Neutrophil (primary cell): ENCODE measurements at regions not wholly inside any gene's neighbourhood (a gene's known extent, or its start where the extent isn't known, plus 50 kb on each side); places are given as distances from the start of the nearest gene placed in this dataset.

Source experiments
- H3K27ac ChIP-seq: fragments of 200-600 bp; sonication (generic); 2 replicates; pipeline ENCODE4 v1.5.1; 2016; ENCODE audit warnings: mild to moderate bottlenecking, moderate library complexity
- H3K27me3 ChIP-seq: fragments of 200-600 bp; sonication (generic); 2 replicates; pipeline ENCODE4 v1.6.0; 2016; ENCODE audit warnings: mild to moderate bottlenecking
- H3K36me3 ChIP-seq: fragments of 200-600 bp; sonication (generic); 2 replicates; pipeline ENCODE4 v1.5.1; 2017
- H3K4me1 ChIP-seq, 2 experiments: fragments of 200-600 bp in 1 of 2; sonication (generic) in 1 of 2; 1 replicate in 1 of 2; 2 replicates in 1 of 2; pipeline versions ENCODE4 v1.5.1 to v1.6.1; 2013 to 2016; ENCODE audit warnings: low read depth in 1 of 2, low read length in 1 of 2, mild to moderate bottlenecking in 1 of 2, moderate library complexity in 1 of 2; ENCODE audit not compliant: control insufficient read depth in 1 of 2, insufficient read depth in 1 of 2
- H3K4me3 ChIP-seq, 2 experiments: fragments of 200-600 bp in 1 of 2; sonication (generic) in 1 of 2; 1 replicate in 1 of 2; 2 replicates in 1 of 2; pipeline ENCODE4 v1.5.1; 2013 to 2016; ENCODE audit warnings: low read depth in 1 of 2, low read length in 1 of 2, mild to moderate bottlenecking in 1 of 2, moderate library complexity in 1 of 2
- H3K9me3 ChIP-seq: fragments of 200-600 bp; sonication (generic); 2 replicates; pipeline ENCODE4 v1.5.1; 2016
- TF ChIP-seq, protein P1 (sequence below): fragments of 200-600 bp; sonication (generic); IDR thresholded peaks from 2 replicates; pipeline ENCODE4 v1.5.1; 2016; ENCODE audit warnings: antibody characterized with exemption

DNA sequence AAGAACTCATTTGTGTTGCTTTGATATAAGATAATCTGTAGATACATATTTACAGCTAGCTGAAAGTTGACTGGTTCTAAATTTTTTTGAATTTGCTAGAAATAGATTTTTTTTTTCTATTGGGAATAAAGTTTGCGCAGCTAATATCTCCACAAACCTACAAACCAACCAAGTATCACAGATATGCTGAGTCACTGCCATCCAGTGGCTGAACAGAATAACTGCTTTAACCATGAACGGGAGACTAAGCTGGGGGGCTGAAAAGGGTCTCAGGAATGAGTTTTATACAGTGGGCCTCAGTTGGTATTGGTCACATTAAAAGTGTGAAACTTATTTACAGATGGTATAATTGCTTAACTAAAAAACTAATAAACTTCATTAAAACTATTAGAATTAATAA is 326.7 kb upstream of the CNR1 start:
- TF ChIP-seq, protein P1, sequence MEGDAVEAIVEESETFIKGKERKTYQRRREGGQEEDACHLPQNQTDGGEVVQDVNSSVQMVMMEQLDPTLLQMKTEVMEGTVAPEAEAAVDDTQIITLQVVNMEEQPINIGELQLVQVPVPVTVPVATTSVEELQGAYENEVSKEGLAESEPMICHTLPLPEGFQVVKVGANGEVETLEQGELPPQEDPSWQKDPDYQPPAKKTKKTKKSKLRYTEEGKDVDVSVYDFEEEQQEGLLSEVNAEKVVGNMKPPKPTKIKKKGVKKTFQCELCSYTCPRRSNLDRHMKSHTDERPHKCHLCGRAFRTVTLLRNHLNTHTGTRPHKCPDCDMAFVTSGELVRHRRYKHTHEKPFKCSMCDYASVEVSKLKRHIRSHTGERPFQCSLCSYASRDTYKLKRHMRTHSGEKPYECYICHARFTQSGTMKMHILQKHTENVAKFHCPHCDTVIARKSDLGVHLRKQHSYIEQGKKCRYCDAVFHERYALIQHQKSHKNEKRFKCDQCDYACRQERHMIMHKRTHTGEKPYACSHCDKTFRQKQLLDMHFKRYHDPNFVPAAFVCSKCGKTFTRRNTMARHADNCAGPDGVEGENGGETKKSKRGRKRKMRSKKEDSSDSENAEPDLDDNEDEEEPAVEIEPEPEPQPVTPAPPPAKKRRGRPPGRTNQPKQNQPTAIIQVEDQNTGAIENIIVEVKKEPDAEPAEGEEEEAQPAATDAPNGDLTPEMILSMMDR: no peak
- Histone ChIP-seq H3K27ac (no peak overlapping the region), H3K27me3 (no peaks in the 10 kb centered on the region), H3K36me3 (no peaks in the 10 kb centered on the region), H3K4me3 (no peak overlapping the region), H3K9me3 (no peaks in the 10 kb centered on the region), H3K4me1 (no peaks in the 10 kb centered on the region)

DNA sequence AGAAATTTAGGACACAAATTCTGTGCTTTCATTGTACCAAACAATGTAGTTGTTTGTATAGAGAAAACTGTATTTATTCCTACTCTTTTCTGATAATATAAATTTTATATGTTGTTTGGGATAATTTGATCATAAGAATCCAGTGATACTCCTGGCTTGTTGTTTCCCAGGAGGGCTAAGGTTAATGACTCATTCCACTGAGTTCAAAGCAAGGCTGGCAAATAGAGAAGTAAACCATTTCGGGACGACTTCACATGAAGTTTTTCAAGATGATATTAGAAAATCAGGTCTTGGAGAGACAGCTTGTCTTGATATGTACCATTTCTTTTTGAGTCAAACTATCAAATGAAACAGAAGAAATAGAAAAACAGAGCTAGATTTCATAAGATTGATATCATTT is 326.1 kb upstream of the CNR1 start:
- Histone ChIP-seq H3K9me3 (no peaks in the 10 kb centered on the region), H3K4me1 (no peaks in the 10 kb centered on the region), H3K27me3 (no peaks in the 10 kb centered on the region), H3K36me3 (no peaks in the 10 kb centered on the region), H3K4me3 (no peak overlapping the region), H3K27ac (no peak overlapping the region)
- TF ChIP-seq, protein P1: no peak

DNA sequence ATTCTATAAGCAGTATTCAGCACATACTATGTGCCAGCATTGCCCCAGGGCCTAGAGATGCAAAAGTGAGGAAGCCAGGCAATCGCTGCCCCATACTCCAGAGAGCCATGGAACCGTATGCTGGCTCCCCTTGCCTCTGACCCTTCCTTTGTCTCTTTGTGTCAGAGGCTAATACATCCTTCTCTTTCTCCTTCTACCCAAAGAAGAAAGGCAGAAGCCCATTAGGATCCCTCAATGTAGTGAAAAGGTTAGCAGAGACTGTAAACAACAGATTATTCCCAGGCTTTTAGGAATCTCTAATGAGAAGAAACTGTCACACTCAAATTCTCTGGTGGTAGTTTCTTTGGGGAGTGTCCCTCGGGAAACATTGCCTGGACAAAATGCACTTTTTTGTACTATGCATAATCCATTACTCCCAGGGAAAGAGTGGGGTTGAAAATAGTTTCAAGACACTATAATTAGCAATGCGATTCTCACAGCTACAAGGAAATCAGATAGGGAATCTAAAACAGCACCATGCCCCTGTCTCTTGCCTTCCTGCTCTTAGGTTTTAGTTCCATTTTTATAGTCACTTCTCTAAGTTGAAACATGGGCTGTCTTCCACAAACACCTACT is 325.2 kb upstream of the CNR1 start:
- Histone ChIP-seq H3K27ac (no peak overlapping the region), H3K36me3 (no peaks in the 10 kb centered on the region), H3K4me1 (no peaks in the 10 kb centered on the region), H3K4me3 (no peak overlapping the region), H3K9me3 (no peaks in the 10 kb centered on the region), H3K27me3 (no peaks in the 10 kb centered on the region)
- TF ChIP-seq, protein P1: no peak

DNA sequence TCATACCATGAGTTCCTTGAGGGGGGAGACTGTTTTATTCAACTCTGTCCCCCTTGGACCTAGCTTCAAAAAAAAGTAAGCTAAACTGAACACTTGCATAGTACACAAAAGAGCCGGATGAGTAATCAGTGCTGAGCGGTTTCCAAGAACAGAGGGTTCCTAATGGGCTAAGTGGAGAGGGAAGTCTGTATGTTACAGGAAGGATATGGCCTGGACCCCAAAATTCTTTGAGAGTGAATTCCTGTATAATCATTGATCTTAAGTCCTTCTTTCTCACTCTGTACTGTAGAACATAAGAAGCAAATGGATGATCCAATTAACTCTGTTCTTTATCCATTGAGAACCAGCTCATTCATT is 324.7 kb upstream of the CNR1 start:
- Histone ChIP-seq H3K4me1 (no peaks in the 10 kb centered on the region), H3K4me3 (no peak overlapping the region), H3K27ac (no peak overlapping the region), H3K9me3 (no peaks in the 10 kb centered on the region), H3K36me3 (no peaks in the 10 kb centered on the region), H3K27me3 (no peaks in the 10 kb centered on the region)
- TF ChIP-seq, protein P1: no peak

DNA sequence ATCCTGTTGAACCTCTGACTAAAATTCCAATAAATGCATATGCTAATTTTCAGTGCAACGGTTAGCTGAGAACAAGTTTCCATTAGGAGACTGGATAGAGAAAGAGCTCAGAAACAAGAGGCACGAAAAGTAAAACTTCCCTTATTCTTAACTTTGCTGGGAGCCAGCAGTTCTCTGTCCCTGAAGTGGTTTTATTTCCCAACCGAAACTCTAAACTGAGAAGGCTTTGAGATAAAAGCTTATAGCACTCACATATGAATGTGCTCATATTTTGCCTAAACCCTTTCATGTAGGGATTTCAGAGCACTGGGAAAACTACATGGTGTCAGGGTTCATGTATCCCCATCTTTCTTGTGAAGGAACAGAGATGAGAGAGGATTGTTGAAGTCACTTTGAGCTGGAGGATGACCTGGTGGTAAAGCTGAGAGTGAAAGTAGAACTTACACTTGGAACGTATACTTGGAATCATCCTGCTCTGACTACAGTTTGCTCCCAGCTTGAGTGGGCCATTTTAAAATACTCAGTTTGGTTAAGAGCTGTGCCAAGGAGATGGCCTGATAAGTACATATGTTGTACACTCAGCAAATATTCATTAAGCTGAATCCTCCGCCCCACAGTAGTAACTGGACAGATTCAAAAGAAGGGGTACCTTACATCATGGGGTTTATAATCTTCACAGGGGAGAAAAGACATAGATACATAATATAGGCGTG is 324.2 kb upstream of the CNR1 start:
- no peaks in the 10 kb centered on the region for H3K4me1 ChIP-seq
- no peaks in the 10 kb centered on the region for H3K9me3 ChIP-seq
- H3K36me3 ChIP-seq: no peaks in the 10 kb centered on the region
- no peaks in the 10 kb centered on the region for H3K27me3 ChIP-seq
- H3K27ac ChIP-seq: no peak overlapping the region
- TF ChIP-seq, protein P1: no peak
- no peak overlapping the region for H3K4me3 ChIP-seq
